Glutamatergic neuron (in vitro differentiated cells): ENCODE measurements at regions not wholly inside any gene's neighbourhood (a gene's known extent, or its start where the extent isn't known, plus 50 kb on each side); places are given as distances from the start of the nearest gene placed in this dataset.

ENCODE experiments used
- DNase-seq: peaks from one replicate; pipeline ENCODE4 v3.0.0; 2022
- H3K27ac Mint-ChIP-seq: one replicate; pipeline ENCODE4 v1.8.0; 2020; ENCODE audit warnings: mild to moderate bottlenecking, mixed read lengths, inconsistent platforms; ENCODE audit not compliant: unreplicated experiment
- H3K27me3 Mint-ChIP-seq: one replicate; pipeline ENCODE4 v1.8.0; 2020; ENCODE audit warnings: mild to moderate bottlenecking, moderate library complexity, mixed read lengths, inconsistent platforms; ENCODE audit not compliant: unreplicated experiment
- H3K36me3 Mint-ChIP-seq: one replicate; pipeline ENCODE4 v1.8.0; 2020; ENCODE audit warnings: mild to moderate bottlenecking, mixed read lengths, inconsistent platforms; ENCODE audit not compliant: unreplicated experiment
- H3K4me1 Mint-ChIP-seq: one replicate; pipeline ENCODE4 v1.8.0; 2020; ENCODE audit warnings: mild to moderate bottlenecking, low read depth, mixed read lengths, inconsistent platforms; ENCODE audit not compliant: unreplicated experiment
- H3K4me3 Mint-ChIP-seq: one replicate; pipeline ENCODE4 v1.8.0; 2020; ENCODE audit warnings: mild to moderate bottlenecking, mixed read lengths, inconsistent platforms; ENCODE audit not compliant: unreplicated experiment
- H3K9me3 Mint-ChIP-seq: one replicate; pipeline ENCODE4 v1.8.0; 2020; ENCODE audit warnings: mild to moderate bottlenecking, moderate library complexity, mixed read lengths, inconsistent platforms; ENCODE audit not compliant: unreplicated experiment
- TF ChIP-seq, protein P1 (sequence below): fragments of 200-600 bp; sonication (generic); IDR thresholded peaks from one replicate; pipeline ENCODE4 v1.5.0; 2021; ENCODE audit not compliant: partially characterized antibody, unreplicated experiment

- H3K9me3 Mint-ChIP-seq: peaks cover 3% of the 10 kb centered on the region
- TF ChIP-seq, protein P1, sequence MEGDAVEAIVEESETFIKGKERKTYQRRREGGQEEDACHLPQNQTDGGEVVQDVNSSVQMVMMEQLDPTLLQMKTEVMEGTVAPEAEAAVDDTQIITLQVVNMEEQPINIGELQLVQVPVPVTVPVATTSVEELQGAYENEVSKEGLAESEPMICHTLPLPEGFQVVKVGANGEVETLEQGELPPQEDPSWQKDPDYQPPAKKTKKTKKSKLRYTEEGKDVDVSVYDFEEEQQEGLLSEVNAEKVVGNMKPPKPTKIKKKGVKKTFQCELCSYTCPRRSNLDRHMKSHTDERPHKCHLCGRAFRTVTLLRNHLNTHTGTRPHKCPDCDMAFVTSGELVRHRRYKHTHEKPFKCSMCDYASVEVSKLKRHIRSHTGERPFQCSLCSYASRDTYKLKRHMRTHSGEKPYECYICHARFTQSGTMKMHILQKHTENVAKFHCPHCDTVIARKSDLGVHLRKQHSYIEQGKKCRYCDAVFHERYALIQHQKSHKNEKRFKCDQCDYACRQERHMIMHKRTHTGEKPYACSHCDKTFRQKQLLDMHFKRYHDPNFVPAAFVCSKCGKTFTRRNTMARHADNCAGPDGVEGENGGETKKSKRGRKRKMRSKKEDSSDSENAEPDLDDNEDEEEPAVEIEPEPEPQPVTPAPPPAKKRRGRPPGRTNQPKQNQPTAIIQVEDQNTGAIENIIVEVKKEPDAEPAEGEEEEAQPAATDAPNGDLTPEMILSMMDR: no peak
- no peaks in the 10 kb centered on the region for H3K36me3 Mint-ChIP-seq
- H3K4me1 Mint-ChIP-seq: no peaks in the 10 kb centered on the region
- H3K27me3 Mint-ChIP-seq: no peaks in the 10 kb centered on the region
- H3K4me3 Mint-ChIP-seq: no peak overlapping the region
- no peak for DNase-seq
- H3K27ac Mint-ChIP-seq: no peak overlapping the region
These were observed 816.9 kb downstream of the AACS start for GRCh38 chr12:125882141-125882540.

DNA sequence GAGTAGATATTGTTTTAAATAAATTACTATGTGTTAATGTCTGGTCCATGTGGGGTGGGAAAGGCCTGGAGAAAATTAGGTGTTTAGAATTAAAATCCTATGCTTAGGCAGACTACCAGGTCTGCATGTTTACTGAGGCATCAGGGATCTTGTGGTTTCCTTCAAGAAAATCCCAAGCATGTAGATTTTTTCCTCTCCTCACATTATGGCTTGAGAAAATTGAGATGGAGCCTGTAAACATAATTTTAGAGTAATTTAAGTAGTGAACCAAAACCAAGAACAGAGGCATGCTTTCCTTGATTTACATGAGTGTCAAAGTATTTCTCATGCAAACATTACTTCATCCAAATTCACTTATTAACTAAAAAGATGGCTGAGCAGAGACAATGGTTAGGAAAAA, 823.7 kb downstream of the AACS start:
- TF ChIP-seq, protein P1: no peak
- Mint-ChIP-seq H3K4me3 (no peak overlapping the region), H3K4me1 (no peaks in the 10 kb centered on the region), H3K27me3 (no peaks in the 10 kb centered on the region), H3K36me3 (no peaks in the 10 kb centered on the region), H3K27ac (no peak overlapping the region), H3K9me3 (peaks cover 2% of the 10 kb centered on the region)
- DNase-seq: no peak

GRCh38 chr12:125889742-125890141, 824.5 kb downstream of the AACS start:
- H3K9me3 Mint-ChIP-seq: peaks cover 2% of the 10 kb centered on the region
- no peak for DNase-seq
- no peaks in the 10 kb centered on the region for H3K4me1 Mint-ChIP-seq
- no peaks in the 10 kb centered on the region for H3K27me3 Mint-ChIP-seq
- TF ChIP-seq, protein P1: no peak
- H3K4me3 Mint-ChIP-seq: no peak overlapping the region
- H3K27ac Mint-ChIP-seq: no peak overlapping the region
- H3K36me3 Mint-ChIP-seq: no peaks in the 10 kb centered on the region

GRCh38 chr12:125890366-125890905, 825.2 kb downstream of the AACS start:
- no peaks in the 10 kb centered on the region for H3K27me3 Mint-ChIP-seq
- no peak overlapping the region for H3K4me3 Mint-ChIP-seq
- H3K9me3 Mint-ChIP-seq: peaks cover 2% of the 10 kb centered on the region
- TF ChIP-seq, protein P1: no peak
- no peaks in the 10 kb centered on the region for H3K36me3 Mint-ChIP-seq
- DNase-seq: no peak
- H3K27ac Mint-ChIP-seq: no peak overlapping the region
- peaks cover 3% of the 10 kb centered on the region for H3K4me1 Mint-ChIP-seq

DNA sequence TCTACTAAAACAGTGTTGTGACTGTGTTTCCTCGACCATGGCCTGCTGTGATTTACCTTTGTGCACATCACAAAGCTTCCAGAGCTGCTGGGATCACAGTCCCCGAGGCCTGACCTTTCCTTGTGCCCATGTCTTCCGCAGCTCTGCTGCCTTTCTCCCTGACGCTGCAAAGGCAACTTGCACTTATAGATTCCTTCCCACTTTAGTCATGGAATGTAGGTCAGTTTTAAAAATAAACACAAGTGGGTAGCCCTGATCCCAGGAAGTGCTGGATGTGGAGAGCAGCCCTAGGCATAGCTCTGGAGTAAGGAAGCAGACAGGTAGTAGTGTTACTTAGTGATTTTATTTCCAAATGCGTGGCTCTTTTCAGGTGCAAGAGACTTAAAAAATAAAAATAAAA, 825.7 kb downstream of the AACS start:
- H3K4me1 Mint-ChIP-seq: peaks cover 8% of the 10 kb centered on the region
- H3K27ac Mint-ChIP-seq: no peak overlapping the region
- TF ChIP-seq, protein P1: no peak
- H3K27me3 Mint-ChIP-seq: no peaks in the 10 kb centered on the region
- no peak for DNase-seq
- H3K36me3 Mint-ChIP-seq: no peaks in the 10 kb centered on the region
- H3K4me3 Mint-ChIP-seq: no peak overlapping the region
- H3K9me3 Mint-ChIP-seq: peaks cover 2% of the 10 kb centered on the region
